ENCODE measurements at regions not wholly inside any gene's neighbourhood (a gene's known extent, or its start where the extent isn't known, plus 50 kb on each side); places are given as distances from the start of the nearest gene placed in this dataset.

DNA sequence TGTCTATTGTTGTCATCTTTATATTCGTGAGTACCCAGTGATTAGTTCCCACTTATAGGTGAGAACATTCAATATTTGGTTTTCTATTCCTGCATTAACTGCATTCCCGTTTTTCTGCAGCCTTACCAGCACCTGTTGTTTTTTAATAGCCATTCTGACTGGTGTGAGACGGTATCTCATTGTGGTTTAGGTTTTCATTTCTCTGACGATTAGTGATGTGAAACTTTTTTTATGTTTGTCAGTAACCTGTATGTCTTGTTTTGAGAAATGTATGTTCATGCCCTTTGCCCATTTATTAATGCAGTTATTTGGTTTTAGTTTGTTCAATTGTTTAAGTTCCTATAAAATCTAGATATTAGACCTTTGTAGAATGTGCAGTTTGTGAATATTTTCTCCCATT lies 546.0 kb upstream of the RORB start:
- TF ChIP-seq, protein P1, sequence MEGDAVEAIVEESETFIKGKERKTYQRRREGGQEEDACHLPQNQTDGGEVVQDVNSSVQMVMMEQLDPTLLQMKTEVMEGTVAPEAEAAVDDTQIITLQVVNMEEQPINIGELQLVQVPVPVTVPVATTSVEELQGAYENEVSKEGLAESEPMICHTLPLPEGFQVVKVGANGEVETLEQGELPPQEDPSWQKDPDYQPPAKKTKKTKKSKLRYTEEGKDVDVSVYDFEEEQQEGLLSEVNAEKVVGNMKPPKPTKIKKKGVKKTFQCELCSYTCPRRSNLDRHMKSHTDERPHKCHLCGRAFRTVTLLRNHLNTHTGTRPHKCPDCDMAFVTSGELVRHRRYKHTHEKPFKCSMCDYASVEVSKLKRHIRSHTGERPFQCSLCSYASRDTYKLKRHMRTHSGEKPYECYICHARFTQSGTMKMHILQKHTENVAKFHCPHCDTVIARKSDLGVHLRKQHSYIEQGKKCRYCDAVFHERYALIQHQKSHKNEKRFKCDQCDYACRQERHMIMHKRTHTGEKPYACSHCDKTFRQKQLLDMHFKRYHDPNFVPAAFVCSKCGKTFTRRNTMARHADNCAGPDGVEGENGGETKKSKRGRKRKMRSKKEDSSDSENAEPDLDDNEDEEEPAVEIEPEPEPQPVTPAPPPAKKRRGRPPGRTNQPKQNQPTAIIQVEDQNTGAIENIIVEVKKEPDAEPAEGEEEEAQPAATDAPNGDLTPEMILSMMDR (IDR thresholded peaks at IDR 0.05) = no peak
- no peak for TF ChIP-seq POLR2A (IDR thresholded peaks at IDR 0.05)

Measured in testis (tissue), 2 donors.